Activated naive CD4-positive, alpha-beta T cell treated with anti-CD3 and anti-CD28 coated beads, Interleukin-2, amount 50 U/mL, for 16 hours (primary cell): ENCODE measurements at regions not wholly inside any gene's neighbourhood (a gene's known extent, or its start where the extent isn't known, plus 50 kb on each side); places are given as distances from the start of the nearest gene placed in this dataset.

Experiments used
- DNase-seq: peaks from one replicate; pipeline ENCODE4 v3.0.0-alpha.2; 2020

GRCh38 chr5:68628082-68628814 lies 412.7 kb downstream of the PIK3R1 start:
- no peak for DNase-seq

DNA sequence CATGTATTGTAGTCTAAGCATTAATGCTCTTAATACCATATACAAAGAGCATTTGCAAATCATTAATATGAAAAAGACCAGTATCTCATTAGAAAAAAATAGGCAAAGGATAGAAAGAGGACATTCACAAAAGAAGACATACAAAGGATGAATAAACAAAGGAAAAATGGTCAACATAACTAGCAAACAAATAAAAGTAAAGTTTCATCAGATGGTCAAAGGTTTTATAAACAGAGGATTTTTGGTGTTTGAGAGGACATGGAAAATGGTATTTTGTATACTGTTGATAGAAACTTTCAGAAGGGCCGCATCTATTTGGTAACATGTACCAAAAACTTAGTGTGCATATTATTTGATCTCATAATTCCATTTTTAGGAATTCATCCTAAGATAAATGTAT lies 414.8 kb downstream of the PIK3R1 start:
- DNase-seq: no peak

DNA sequence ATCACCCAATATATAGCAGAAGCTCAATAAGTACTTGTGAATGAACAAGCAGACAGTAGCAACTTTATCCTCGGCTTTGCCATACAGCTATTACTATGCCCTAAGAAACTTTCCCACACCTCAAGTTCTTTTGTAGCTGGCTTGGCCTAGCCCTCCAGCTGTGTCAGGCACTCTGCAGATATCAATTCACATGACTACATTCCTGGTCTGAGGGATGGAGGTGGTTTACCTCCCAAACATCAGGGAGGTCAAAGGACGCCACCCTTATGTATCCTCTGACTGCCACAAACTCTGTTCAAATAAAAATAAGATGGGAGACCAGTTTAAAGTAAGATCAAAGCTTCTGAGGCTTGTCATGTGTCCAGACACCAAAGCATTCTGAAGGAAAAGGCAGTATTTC lies 416.3 kb downstream of the PIK3R1 start:
- no peak for DNase-seq

- no peak for DNase-seq
Observed at GRCh38 chr5:68641211-68641610, 425.7 kb downstream of the PIK3R1 start.

- DNase-seq: no peak
Observed at GRCh38 chr5:68643064-68643463, 427.5 kb downstream of the PIK3R1 start.

GRCh38 chr5:68644971-68645370 lies 429.4 kb downstream of the PIK3R1 start:
- no peak for DNase-seq

DNA sequence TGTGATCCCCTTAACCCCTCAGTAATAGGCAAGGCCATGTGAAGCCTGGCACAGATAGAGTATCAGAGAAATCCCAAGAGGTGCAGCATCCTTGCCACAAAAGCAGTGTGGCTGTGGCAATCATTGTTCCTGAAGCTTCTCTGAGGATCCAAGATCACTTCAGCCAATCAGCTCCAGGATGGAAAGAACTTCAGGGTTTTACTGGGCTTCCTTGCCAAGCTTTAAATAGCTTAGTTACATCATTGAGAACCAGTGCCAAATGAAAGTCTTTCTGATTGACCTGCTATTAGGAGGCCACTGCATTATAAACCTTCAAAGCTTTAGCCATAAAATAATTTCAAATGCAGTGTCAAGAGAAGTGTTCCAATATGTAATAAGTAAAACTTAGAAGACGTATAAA lies 430.6 kb downstream of the PIK3R1 start:
- DNase-seq: no peak

DNA sequence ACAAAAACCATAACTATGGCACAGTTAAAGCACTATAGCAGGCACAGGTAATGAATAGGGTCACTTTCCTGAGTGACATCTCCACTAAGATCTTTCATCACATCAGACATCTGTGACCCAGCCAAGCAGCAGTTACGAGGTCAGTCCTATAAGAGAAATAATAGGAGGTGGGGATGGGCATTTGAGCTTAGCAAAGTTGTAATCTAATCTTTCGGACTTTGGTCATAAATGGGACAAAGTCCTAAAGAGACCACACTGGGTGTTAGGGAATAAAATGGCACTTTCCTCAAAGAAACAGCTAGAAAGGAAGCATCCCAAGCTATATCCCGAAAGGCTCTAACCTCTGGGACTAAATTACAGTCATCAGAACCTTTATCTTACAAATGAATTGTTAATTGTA lies 432.2 kb downstream of the PIK3R1 start:
- DNase-seq: no peak

DNA sequence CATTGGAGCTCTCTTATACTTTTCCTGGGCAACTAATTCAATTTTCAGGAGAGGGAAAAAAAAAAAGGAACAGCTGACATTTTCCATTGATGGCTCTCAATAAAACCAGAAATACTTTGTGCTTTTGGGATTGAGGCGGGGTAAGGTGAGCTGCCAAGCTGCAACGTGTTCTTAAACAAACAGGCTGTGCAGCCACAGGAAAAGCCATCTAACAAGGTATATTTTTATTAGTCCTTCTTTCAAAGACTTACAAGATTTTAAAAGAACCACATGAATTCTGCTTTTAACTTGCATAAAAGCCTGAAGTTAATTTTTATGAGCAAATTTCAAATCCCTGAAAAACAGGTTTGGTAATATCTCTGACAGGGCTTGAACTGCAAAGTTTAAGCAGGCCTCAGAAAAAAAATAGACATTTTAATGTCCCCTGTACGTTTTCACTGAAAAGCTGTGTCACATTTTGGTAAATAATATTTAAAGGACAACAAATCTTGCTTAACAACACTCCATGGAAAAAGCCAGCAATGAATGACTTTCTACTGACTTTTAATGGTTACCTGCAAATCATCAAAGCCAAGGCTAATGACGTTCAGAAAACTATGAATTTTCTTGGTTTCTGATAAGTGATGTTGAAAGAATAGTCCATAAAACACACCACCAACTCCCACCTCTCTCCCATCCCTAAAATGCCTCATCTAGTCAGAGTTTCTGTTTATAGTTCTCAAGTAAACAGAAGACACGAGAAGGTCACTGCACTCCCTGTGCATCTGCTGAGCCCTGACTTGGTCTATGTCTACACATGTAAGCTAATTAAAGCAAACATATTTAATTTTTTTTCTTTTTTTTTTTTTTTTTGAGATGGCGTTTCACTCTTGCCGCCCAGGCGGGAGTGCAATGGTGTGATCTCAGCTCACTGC lies 433.6 kb downstream of the PIK3R1 start:
- DNase-seq: no peak

GRCh38 chr5:68652534-68652965 lies 437.0 kb downstream of the PIK3R1 start:
- no peak for DNase-seq

GRCh38 chr5:68653471-68653870 lies 437.9 kb downstream of the PIK3R1 start:
- no peak for DNase-seq

- no peak for DNase-seq
Observed at GRCh38 chr5:68657055-68657961, 436.5 kb upstream of the SLC30A5 start.

DNA sequence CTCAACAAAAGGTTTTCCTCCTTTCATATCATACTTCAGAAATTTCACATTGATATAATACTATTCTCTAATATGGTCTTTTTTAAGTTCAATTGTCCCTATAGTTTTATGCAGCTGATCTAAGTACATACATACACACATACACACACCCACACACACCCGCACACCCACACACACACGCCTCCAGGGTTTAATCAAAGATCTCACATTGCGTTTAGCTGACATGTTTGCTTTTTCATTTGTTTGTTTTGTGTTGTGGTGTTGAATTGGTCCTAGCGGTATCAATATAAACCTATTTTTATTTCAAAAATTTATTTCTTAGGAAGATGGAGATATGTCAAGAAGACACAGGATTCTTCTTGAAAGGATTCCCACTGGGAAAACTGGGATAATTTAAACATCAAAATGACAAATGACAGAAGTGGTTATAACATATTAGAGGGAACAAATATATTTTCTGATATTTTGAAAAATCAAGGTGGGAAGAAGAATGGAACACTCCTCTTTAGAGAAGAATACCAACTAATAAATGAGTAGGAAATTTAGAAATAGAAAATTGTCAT lies 434.9 kb upstream of the SLC30A5 start:
- no peak for DNase-seq

DNA sequence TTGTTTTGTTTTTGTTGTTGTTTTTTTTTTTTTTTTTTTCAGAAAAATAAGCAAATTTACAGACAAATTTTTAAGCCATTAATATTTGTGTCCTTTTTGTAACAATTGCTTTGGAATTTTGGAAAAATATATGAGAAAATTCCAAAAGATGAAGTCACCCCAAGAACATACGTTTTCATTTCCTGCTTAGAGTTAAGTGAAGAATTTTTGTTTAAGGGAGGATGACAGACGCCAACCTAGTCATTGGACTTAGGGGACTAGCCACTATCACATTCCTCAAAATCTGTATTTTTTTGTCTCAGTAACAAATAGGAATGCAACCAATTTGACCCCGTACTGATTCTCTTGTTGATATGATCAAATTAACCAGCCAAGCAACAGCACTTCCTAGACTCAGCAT lies 433.9 kb upstream of the SLC30A5 start:
- DNase-seq: no peak

DNA sequence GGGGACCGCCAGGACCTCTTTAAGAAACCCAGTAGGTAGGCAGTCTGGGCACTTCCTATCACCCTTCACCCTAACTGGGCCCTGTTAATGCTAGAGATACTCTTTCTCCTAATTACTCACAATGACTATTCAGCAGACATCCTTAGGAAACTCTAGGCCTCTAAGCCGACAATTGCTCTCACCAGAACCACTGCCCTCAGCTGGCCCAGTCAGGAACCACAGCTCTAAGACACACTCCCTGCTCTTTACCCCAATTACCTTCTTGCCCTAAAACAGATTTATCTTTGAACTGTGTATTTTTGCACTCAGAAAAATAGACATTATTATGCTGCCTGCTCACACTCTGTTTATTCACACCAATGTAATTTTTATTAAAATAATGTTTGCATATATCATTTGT lies 432.6 kb upstream of the SLC30A5 start:
- DNase-seq: peak; percentile 14

- no peak for DNase-seq
Observed at GRCh38 chr5:68662804-68663307, 431.0 kb upstream of the SLC30A5 start.

GRCh38 chr5:68669864-68670575 lies 423.8 kb upstream of the SLC30A5 start:
- DNase-seq: no peak

GRCh38 chr5:68673106-68673822 lies 420.6 kb upstream of the SLC30A5 start:
- DNase-seq: no peak

DNA sequence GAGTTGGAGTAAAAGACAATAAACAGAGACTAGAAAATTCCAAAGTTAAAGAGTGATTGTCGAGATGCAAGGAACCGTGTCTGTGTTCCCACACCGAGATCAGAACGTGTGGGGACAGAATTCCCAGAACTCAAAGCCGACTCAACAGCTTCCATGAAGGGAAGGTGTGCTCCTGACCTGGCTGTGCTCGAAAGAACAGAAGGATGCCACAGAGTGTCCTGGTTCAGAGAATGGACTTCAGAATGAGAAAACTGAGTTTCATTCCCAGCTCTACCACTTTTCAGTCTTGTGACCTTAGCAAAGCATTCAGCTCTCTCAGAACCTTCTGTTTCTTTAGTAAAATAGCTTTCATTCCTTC lies 420.0 kb upstream of the SLC30A5 start:
- no peak for DNase-seq

GRCh38 chr5:68679041-68679440 lies 414.8 kb upstream of the SLC30A5 start:
- no peak for DNase-seq

- no peak for DNase-seq
Observed at GRCh38 chr5:68680366-68680765, 413.4 kb upstream of the SLC30A5 start.
